Activated CD4-positive, alpha-beta T cell treated with anti-CD3 and anti-CD28 coated beads for 48 hours (primary cell): ENCODE measurements at regions not wholly inside any gene's neighbourhood (a gene's known extent, or its start where the extent isn't known, plus 50 kb on each side); places are given as distances from the start of the nearest gene placed in this dataset.

Experiments used
- DNase-seq: peaks from one replicate; pipeline ENCODE4 v3.0.0-alpha.2; 2020

DNA sequence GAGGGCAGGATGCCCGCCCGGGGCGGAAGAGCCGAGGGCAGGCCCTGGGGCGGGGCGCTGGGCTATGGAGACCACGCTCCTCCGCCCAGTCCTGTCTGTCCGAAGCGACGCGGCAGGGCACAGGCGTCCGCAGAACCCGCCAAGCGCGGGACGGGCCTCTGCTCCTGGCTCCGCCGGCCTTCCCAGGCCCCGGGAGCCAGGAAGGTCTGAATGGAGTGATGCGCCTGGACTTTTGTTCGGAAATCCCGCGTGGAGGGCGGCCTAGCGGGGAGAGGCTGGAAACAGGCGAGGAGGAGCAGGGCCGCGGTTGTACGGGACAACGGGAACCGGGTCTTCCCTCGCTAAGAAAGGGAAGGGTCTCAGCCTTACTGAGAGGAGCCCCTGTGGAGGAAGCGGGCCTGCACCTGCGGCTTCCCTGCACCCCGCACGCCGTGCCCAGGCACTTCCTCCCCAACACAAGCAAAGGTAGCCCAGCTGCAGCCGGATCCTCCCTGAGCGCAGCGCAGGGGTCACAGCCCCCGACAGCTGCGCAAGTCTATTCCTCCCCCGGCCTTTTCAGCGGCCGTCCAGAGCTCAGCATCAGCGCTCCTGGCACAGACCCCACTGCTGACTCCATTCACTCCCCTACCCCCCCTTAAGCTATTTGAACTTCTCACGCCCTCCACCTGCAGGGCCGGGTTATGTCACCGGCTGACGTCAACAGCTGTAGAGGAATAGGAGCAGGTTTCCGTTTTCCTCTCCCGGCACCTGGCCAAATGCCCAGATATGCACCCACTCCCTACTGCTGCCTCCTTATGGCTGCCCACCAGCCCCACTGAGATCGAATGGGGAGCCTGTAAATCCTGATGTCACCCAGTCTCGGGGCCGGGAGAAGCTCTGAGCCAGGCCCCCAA, 143.2 kb upstream of the RET start:
- DNase-seq = peak; percentile 17

GRCh38 chr10:42934351-42934811, 142.5 kb upstream of the RET start:
- DNase-seq = no peak

- no peak for DNase-seq
Observed at GRCh38 chr10:42934842-42935241, 142.0 kb upstream of the RET start.

GRCh38 chr10:42935466-42935865, 141.4 kb upstream of the RET start:
- no peak for DNase-seq

- no peak for DNase-seq
Observed at GRCh38 chr10:42936580-42936979, 140.3 kb upstream of the RET start.

DNA sequence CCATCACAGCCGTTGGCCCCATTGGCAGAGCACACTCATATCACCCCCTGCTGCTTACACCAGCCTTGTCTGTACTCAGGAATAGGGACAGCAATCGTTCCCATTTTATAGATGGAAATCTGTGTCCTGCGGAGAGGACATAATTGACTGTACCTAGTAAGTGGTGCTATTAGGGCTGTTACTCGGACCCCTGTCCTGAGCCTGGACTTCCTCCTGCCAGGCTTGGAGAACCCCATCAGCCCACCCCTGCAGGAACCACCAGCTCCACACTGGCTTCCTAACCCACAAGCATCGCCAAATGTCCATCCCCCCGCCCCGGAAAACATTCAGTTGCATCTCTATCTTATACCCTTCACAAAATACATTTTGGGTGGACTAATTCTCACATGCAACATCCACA, 139.8 kb upstream of the RET start:
- no peak for DNase-seq

GRCh38 chr10:42937649-42938180, 139.2 kb upstream of the RET start:
- DNase-seq = no peak

DNA sequence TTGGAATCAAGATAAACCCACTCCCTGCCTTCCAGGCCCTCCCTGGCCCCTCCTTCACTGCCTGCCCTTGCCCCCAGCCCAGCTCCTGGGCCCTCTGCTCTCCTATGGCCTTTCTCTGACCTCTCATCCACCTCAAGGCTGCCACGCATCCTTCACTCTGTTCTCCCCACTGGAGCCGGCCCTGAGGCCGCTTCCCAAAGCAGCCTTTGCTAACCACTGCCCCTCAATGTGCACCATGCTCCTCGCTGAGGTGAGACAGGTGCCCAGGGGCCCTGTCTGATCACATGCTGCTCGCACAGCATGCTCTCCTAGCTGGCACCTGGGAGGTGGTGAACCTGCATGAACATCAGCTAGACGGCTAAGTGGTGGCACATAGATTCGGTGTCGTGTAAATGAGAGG, 138.5 kb upstream of the RET start:
- DNase-seq = no peak

GRCh38 chr10:42939237-42939636, 137.6 kb upstream of the RET start:
- no peak for DNase-seq

DNA sequence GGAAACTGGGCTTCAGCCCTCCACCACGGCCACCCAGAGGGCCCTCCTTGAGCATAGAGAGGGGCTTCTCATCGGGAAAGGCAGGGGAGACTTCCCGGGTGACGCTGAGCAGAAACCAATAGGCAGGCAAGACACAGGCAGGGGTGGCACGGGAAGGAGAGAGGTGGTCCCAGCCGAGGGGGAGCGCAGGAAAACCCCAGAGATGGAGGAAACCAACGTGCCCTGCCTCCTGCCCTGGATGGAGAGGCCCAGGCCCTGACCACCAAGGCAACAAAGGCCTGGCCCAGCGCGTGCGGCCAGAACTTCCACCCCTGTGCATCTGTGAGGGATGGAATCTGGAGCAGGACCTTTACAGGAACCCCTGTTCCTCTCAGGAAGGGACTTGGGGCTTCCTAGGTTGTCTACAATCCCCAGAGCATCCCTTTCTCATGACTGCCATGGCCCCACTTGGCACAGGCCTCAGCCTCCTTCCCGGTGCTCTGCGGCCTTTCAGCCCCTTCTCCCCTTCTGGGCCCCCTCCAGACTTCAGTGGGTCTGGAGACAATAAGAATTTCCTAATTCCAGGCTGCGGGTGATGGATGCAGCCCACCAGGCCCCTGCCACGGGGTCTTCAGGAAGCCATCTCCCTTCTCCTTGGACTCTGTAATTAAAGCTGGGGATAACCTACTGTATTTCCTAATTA, 137.0 kb upstream of the RET start:
- no peak for DNase-seq

DNA sequence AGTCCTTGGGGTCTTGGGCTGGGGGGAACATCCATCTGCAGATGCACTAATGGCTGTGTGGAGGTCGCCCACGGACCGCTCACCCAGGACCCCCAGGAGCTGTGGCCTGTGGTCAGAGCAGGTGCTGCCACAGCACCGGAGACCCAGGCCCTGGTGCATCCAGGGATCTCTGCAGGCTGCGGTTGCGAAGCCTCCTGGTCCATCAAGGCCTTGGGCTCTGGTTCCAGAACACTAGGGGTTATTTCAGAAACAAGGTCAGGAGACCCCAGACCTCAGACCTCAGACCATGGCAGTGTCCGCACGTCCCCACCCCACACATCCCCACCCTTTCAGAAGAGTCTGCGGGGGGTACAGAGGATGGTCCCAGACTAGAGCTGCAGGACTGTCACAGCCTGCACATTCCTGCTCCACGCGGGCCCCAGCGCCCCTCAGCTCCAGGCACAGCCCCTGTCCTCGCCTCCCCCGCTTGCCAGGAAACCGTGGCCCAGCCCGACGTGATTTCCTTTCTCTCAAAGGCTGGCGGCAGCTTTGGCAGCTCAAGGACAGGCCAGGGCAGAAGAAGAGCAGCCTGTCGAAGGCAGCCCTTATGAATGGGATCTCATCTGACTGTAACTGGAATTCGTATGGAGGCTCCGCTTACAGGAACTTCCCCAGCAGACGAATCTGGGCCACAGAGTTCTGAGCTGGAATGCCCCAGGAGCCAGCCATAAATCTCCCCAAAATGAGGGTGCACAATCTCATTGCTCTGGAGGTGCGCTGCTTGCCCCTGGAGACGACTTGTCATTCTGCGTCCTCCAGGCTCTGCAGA, 136.2 kb upstream of the RET start:
- no peak for DNase-seq

GRCh38 chr10:42941295-42941644, 135.6 kb upstream of the RET start:
- no peak for DNase-seq

DNA sequence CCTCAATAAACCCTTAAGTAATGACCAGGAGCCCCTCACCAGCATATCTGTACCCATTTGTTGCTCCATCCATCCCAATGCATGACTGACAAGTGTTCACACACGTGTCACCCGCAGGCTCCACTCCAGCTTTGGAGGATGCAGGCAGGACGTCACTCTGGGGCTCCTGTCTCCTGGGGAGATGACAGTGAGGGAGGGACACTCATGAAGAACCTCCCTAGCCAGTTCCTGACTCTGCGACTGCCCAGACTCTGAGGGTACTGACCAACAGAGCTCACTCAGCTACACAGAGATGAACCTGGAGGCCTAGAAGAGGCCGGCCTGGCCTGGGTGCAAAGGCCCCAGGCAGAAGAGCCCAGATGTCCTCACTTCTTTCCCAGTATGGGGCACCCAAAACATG, 135.1 kb upstream of the RET start:
- no peak for DNase-seq

DNA sequence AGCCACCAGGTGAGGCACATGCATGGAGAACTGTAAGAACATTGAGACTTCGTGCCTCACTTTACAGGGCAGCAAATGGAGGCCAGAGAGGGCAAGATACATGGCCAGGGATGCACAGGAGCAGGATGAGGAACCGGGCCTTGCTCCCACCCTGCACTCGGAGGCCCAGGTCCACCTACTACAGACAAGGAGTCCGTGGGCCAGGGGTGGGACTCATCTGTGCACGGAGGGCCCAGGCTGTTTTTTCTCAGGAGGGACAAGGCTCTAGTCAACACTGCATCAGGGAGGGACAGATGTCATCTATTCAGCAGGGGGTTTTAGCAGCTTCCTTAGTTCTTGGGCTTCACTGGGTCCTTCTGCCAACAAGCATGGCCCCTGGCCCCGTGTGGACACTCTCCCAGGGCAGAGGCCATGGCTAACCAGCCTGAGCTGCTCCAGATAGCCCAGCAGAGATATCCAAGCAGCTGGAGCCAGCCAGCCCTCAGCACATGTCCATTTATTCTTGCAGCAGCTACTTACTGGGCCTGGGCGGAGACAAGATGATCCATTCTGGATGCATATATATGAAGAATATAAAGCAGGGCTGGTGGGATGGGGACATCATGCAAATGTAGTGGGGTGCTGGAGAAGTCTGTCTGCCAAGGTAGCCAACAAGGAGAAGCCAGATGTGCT, 134.5 kb upstream of the RET start:
- DNase-seq = no peak

DNA sequence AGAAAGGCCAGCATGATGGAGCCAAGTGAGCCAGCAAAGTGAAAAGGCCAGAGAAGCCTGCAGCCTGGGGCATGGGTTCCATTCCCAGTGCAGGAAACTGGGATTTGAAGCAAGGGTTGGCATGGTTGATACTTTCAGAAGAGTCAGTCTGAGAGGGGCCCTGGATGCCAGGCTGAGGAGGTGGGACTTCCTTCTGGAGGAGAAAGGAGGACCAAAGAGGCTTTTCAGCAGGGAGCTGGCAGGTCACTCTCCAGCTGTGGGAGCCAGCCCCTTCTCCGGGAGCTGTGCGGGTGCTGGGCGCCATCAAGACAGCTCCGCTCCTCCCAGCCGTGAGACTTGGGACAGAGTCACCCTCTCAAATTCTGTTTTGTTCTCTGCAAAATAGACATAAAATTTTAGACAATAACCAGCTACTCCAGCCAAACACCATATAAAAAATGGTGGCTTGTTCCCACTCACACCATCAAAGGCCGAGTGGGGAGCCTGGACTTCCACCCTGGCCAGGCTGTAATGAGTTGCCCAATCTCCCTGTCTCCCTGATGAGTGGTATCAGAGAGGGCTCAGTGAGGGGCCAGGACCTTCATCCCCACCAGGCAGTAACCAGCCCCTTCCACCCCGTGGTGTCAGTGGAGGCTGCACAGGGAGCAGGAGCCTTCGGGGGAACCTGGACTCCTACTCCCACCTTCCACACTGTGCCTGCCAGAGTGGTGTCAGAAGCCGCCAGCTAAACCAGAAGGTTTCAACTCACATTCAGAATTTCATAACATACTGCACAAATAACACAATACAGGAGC, 133.6 kb upstream of the RET start:
- no peak for DNase-seq

DNA sequence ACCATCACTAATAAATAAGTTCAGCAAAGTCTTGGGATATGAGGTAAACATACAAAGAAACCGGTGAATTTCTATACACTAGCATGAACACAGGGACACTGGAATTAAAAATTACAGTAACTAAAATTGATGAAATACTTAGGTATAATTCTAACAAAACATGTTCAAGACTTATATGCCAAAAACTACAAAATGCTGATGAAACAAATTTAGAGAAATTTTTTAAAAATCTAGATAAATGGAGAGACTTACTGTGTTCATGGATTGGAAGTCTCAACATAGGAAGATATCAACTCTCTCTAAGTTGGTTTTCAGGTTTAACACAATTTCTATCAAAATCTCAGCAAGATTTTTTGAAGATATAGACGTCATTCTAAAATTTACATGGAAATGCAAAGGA, 128.8 kb upstream of the RET start:
- no peak for DNase-seq

DNA sequence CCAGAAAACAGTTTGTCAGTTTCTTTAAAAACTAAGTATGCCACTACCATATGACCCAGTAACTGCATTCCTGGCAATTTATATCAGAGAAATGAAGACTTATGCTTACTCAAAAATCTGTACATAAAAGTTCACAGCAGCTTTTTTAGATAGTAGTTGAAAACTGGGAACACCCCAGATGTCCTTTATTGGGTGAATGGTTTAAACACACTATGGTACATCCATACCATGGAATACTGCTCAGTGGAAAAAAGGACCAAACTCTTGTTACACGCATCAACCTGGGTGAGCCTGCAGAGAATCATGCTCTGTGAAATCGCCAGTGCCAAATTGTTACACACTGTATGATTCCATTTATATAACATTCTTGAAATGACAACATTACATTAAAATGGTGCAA, 127.6 kb upstream of the RET start:
- no peak for DNase-seq

DNA sequence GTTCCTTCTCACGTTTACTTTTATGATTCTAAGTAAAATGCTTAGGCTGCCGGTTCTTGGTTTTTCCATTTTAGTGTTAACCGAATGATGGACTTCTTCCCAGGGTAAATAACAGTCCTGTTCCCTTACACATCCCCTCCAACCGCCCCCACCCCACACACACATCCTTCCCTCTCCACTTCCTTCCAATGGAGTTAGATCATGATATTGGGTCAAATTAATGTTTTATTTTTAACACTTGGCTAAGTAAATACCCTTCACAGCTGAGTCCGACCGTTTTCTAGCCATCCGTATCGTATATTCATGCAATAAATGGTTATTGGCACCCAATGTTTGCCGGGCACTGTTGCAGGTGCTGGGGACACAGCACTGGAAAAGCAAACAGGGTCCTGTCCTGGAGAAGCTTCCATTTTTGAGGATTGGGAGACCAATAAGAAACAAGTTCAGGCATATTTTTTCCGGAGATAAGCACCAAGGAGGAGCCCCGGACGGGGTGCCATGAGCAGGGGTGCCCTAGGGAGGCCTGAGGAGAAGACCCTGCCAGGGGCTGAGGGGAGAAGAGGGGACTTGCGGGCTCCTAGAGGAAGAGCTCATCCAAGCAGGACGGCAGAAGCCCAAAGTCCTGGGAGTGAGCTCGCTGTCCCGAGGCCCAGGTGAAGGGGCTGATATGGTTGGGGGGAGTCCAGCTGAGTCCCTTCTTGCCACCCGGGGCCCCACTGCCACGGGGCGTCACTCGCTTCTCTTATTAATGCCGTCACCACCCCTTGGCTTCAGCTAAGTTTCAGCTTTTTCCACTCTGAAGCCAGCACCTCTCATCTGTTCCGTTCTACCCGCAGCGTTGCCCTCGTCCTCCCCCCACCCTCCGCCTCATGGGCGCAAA, 126.0 kb upstream of the RET start:
- no peak for DNase-seq

DNA sequence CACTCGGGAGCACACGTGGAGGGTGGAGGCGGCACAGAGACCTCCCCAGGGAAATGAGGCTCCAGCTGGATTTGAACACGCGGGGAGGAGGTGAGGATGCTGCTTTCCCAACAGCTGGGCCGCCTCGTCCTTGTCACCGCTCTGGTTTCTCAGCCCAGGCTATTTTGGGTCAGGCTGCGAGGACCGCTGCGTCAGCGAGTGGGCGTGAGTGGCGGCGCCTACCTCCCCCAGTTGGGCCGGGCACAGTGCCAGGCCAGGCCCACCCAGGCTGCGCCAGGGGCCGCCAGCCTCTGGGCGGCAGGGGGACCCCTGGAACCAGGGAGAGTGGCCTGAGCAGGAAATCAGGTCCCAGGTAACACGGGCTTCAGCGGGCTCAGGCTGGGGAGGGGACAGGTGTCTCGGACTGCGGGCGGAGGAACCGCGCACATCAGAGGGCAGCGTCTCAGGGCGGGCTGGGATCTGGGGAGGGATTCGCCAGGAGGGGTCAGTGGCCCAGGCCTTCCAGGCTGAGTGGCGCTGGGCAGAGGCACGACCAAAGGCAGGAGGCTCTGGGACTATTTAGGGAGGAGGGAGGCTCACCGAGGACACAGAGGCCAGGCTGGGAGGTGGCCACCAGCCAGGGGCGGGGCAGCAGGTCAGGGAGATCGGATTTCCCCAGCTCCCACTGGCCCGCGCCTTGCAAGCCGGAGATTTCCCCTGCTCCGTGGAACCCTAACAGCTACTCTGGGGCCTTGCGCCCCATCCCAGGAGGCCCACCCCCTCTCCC, 125.2 kb upstream of the RET start:
- no peak for DNase-seq

GRCh38 chr10:42952349-42952748, 124.5 kb upstream of the RET start:
- DNase-seq = no peak
